ENCODE measurements at regions not wholly inside any gene's neighbourhood (a gene's known extent, or its start where the extent isn't known, plus 50 kb on each side); places are given as distances from the start of the nearest gene placed in this dataset.
"Not testable (repeated sequence)": the region's sequence is repeated elsewhere in the genome, so short reads cannot be mapped to it uniquely, and the experiment has no call there.

- H3K4me3 ChIP-seq (ENCODE audit: low read depth, low read length) = no peak overlapping the region
- no peak for DNase-seq (ENCODE audit: low read depth)
- no peak for TF ChIP-seq CTCF (conservative IDR thresholded peaks at IDR 0.05; ENCODE audit: low read depth, low read length)
These were observed 514.9 kb upstream of the DPP6 start for GRCh38 chr7:153537271-153537670.

GRCh38 chr7:153541903-153542302, 510.3 kb upstream of the DPP6 start:
- no peak for TF ChIP-seq CTCF (conservative IDR thresholded peaks at IDR 0.05; ENCODE audit: low read depth, low read length)
- no peak overlapping the region for H3K4me3 ChIP-seq (ENCODE audit: low read depth, low read length)
- no peak for DNase-seq (ENCODE audit: low read depth)

GRCh38 chr7:153543232-153543631, 509.0 kb upstream of the DPP6 start:
- DNase-seq (ENCODE audit: low read depth) = no peak
- TF ChIP-seq CTCF (conservative IDR thresholded peaks at IDR 0.05; ENCODE audit: low read depth, low read length) = no peak
- no peak overlapping the region for H3K4me3 ChIP-seq (ENCODE audit: low read depth, low read length)

- no peak for TF ChIP-seq CTCF (conservative IDR thresholded peaks at IDR 0.05; ENCODE audit: low read depth, low read length)
- H3K4me3 ChIP-seq (ENCODE audit: low read depth, low read length) = no peak overlapping the region
- no peak for DNase-seq (ENCODE audit: low read depth)
These were observed 502.0 kb upstream of the DPP6 start for GRCh38 chr7:153550173-153550572.

GRCh38 chr7:153564391-153564790, 487.8 kb upstream of the DPP6 start:
- no peak for TF ChIP-seq CTCF (conservative IDR thresholded peaks at IDR 0.05; ENCODE audit: low read depth, low read length)
- no peak for DNase-seq (ENCODE audit: low read depth)
- H3K4me3 ChIP-seq (ENCODE audit: low read depth, low read length) = no peak overlapping the region

- DNase-seq (ENCODE audit: low read depth) = no peak
- no peak overlapping the region for H3K4me3 ChIP-seq (ENCODE audit: low read depth, low read length)
- no peak for TF ChIP-seq CTCF (conservative IDR thresholded peaks at IDR 0.05; ENCODE audit: low read depth, low read length)
These were observed 485.9 kb upstream of the DPP6 start for GRCh38 chr7:153566324-153566723.

GRCh38 chr7:153567426-153567825, 484.8 kb upstream of the DPP6 start:
- no peak for DNase-seq (ENCODE audit: low read depth)
- TF ChIP-seq CTCF (conservative IDR thresholded peaks at IDR 0.05; ENCODE audit: low read depth, low read length) = no peak
- H3K4me3 ChIP-seq (ENCODE audit: low read depth, low read length) = no peak overlapping the region

GRCh38 chr7:153569520-153569919, 482.7 kb upstream of the DPP6 start:
- DNase-seq (ENCODE audit: low read depth); H3K4me3 ChIP-seq (ENCODE audit: low read depth, low read length): not testable (repeated sequence)
